NCI-H2081 (cell line): ENCODE measurements at regions not wholly inside any gene's neighbourhood (a gene's known extent, or its start where the extent isn't known, plus 50 kb on each side); places are given as distances from the start of the nearest gene placed in this dataset.
"Not testable (repeated sequence)": the region's sequence is repeated elsewhere in the genome, so short reads cannot be mapped to it uniquely, and the experiment has no call there.

Source experiments
- DNase-seq, 2 experiments: peaks; one replicate each; lab custom pipeline; 2025; lab: John Stamatoyannopoulos, UW

GRCh38 chr12:85574291-85574690 is 261.9 kb downstream of the RASSF9 start:
- no peak for DNase-seq

- peak; percentile 72 to 81 for DNase-seq
Observed at GRCh38 chr12:85575120-85576096, 260.8 kb downstream of the RASSF9 start.

- peak in 1 of 2 experiments; percentile 9 for DNase-seq
Observed at GRCh38 chr12:85580562-85581168, 255.5 kb downstream of the RASSF9 start.

GRCh38 chr12:85587158-85587557 is 249.1 kb downstream of the RASSF9 start:
- no peak for DNase-seq

GRCh38 chr12:85588221-85588620 is 248.0 kb downstream of the RASSF9 start:
- no peak for DNase-seq

GRCh38 chr12:85600841-85601240 is 235.4 kb downstream of the RASSF9 start:
- no peak for DNase-seq

GRCh38 chr12:85603556-85603955 is 232.7 kb downstream of the RASSF9 start:
- no peak for DNase-seq

- DNase-seq = no peak
Observed at GRCh38 chr12:85606455-85606854, 229.8 kb downstream of the RASSF9 start.

- DNase-seq = no peak
Observed at GRCh38 chr12:85609778-85610177, 226.4 kb downstream of the RASSF9 start.

GRCh38 chr12:85610194-85610593 is 226.0 kb downstream of the RASSF9 start:
- no peak for DNase-seq

GRCh38 chr12:85616201-85616600 is 220.0 kb downstream of the RASSF9 start:
- no peak for DNase-seq

GRCh38 chr12:85617307-85618091 is 218.7 kb downstream of the RASSF9 start:
- peak in 1 of 2 experiments; percentile 51 for DNase-seq

GRCh38 chr12:85621041-85621440 is 215.2 kb downstream of the RASSF9 start:
- DNase-seq = no peak

GRCh38 chr12:85623763-85624162 is 212.4 kb downstream of the RASSF9 start:
- DNase-seq = no peak

- no peak for DNase-seq
Observed at GRCh38 chr12:85625467-85625866, 210.7 kb downstream of the RASSF9 start.

GRCh38 chr12:85626001-85626783 is 210.0 kb downstream of the RASSF9 start:
- DNase-seq = no peak

- no peak for DNase-seq
Observed at GRCh38 chr12:85626784-85627171, 209.4 kb downstream of the RASSF9 start.

- DNase-seq = no peak
Observed at GRCh38 chr12:85627584-85627983, 208.6 kb downstream of the RASSF9 start.

- DNase-seq = not testable (repeated sequence)
Observed at GRCh38 chr12:85628562-85628961, 207.6 kb downstream of the RASSF9 start.

- DNase-seq = no peak
Observed at GRCh38 chr12:85630851-85631250, 205.4 kb downstream of the RASSF9 start.

- DNase-seq = no peak
Observed at GRCh38 chr12:85632390-85632789, 203.8 kb downstream of the RASSF9 start.

GRCh38 chr12:85633491-85633890 is 202.7 kb downstream of the RASSF9 start:
- no peak for DNase-seq
